AG09309 (cell line): ENCODE measurements at regions not wholly inside any gene's neighbourhood (a gene's known extent, or its start where the extent isn't known, plus 50 kb on each side); places are given as distances from the start of the nearest gene placed in this dataset.

ENCODE experiments used
- DNase-seq: peaks from one replicate; pipeline ENCODE4 v3.0.0-alpha.2; 2010; ENCODE audit warnings: low read depth
- H3K4me3 ChIP-seq: 2 replicates; pipeline ENCODE4 v1.5.1; 2011; ENCODE audit warnings: mild to moderate bottlenecking, low read depth, low read length, moderate library complexity; ENCODE audit not compliant: control insufficient read depth
- TF ChIP-seq, protein P1 (sequence below): IDR thresholded peaks from 2 replicates; pipeline ENCODE4 v1.5.1; 2011; ENCODE audit warnings: mild to moderate bottlenecking, low read depth, low read length, inconsistent platforms; ENCODE audit not compliant: insufficient read depth, control insufficient read depth; ENCODE audit errors: missing control alignments

DNA sequence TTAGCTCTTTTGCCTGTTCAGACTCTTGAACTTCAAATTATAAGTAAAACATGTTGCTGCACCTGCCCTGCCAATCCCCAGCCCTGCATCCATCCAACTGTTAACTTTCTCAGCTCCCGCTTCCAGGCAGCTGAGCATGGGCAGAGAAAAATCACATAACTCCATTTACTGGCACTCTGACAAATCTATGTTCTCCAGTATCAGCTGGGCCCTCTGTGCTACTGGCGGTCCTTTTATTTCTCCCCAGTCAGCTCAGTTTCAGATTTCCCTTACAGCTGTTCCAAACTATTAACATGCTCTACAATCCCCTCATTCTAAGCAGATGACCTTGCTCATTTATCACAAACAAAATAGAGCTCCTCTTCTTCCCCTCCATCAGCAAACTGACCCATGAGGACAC is 240.4 kb upstream of the TET2 start:
- no peak for DNase-seq
- no peak overlapping the region for H3K4me3 ChIP-seq
- TF ChIP-seq, protein P1, sequence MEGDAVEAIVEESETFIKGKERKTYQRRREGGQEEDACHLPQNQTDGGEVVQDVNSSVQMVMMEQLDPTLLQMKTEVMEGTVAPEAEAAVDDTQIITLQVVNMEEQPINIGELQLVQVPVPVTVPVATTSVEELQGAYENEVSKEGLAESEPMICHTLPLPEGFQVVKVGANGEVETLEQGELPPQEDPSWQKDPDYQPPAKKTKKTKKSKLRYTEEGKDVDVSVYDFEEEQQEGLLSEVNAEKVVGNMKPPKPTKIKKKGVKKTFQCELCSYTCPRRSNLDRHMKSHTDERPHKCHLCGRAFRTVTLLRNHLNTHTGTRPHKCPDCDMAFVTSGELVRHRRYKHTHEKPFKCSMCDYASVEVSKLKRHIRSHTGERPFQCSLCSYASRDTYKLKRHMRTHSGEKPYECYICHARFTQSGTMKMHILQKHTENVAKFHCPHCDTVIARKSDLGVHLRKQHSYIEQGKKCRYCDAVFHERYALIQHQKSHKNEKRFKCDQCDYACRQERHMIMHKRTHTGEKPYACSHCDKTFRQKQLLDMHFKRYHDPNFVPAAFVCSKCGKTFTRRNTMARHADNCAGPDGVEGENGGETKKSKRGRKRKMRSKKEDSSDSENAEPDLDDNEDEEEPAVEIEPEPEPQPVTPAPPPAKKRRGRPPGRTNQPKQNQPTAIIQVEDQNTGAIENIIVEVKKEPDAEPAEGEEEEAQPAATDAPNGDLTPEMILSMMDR: no peak

DNA sequence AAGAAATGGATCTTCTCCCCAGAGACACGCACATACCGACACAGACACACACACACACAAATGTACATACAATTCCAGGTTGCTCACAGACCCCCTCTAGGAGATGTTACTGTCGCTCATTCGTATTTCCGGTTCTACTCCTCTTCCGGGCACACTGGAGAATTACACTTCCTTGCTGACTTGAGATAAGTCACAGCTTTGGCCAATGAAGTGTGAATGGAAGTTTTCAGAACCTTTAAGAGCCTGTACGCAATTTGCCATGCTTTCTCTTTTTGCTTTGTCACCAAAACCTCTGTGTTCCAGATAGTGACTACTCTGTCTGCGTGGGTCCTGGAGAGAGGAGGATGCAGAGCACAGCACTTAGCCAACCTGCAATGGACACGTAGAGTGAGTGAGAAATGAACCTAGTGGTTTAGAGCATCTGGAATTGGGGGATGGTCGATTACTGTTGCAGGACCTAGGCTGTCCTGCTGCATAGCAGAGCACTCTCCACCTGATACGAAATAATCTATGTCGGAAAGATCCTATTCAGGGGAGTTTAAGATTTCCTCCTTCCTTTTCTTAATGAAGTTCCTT is 239.5 kb upstream of the TET2 start:
- no peak overlapping the region for H3K4me3 ChIP-seq
- TF ChIP-seq, protein P1: no peak
- DNase-seq: no peak

DNA sequence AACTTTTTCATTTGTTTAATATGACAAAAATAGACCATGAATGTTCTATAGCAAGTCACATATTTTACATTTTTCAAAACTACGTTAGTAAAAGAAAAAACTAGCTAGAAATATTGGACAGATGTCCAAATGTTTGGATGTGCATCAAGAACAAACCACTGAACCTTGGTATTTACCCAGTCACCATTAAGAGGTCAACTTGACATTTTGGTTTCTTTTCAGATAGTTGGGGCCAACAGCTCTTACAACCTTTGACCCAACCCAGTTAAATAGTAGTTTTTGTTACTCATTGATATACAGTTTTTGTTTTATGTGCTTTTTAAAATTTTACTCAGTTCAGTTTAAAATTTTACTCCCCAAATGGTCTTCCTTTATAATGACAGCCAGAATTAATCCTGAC is 238.7 kb upstream of the TET2 start:
- H3K4me3 ChIP-seq: no peak overlapping the region
- TF ChIP-seq, protein P1: no peak
- DNase-seq: no peak

DNA sequence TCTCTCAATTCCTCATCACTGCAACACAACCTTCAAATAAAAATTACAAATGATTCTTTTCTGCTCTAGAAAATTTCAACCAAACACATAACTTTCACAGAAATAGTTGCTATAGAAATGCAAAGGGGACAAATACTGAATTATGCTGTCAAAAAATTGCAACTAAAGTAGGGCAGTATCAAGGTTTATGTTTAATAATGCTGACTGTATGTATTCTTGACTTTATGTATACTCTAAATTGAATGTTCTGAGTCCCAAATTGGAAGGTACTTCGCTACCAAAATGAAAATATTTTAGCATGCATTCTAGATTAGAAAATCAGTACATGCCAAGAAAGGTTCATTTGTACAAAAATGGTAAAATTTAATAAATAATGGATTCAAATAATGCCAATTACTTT is 237.3 kb upstream of the TET2 start:
- no peak overlapping the region for H3K4me3 ChIP-seq
- TF ChIP-seq, protein P1: no peak

DNA sequence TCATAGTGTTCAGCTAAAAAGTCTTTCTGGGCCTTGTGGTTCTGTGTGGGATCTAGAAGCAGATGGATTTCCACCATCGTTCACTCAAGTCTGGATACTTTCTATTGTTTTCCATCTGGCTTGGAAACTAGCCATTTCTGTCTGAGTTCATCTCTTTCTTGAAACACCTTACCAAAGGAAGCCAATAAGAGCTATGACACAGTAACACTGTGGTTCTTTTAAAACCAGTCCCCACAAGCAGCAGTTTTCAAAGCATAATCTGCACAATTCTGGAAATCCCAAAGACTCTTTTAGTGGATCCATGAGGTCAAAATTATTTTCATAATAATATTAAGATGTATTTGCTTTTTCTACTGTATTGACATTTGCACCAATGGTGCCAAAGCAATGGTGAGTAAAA is 234.2 kb upstream of the TET2 start:
- no peak overlapping the region for H3K4me3 ChIP-seq
- TF ChIP-seq, protein P1: no peak
- no peak for DNase-seq

More for the DNA sequence above, 237.3 kb upstream of the TET2 start:
- no peak for DNase-seq

DNA sequence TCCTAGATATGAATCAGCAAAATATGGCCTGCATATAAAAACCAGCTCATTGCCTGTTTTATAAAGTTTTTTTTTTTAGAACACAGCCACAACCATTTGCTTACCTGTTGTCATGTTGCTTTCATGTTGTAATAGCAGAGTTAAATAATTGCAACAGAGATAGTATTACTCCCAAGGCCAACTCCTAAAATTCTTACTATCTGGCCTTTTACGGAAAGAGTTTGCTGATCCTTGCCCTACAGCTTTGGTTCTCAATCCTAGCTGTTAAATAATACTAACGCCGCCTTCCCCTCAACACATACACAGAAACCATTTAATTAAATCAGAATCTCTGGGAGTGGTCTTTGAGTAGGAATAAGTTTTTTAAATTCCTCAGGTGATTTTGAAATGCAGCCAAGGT is 231.3 kb upstream of the TET2 start:
- TF ChIP-seq, protein P1: no peak

DNA sequence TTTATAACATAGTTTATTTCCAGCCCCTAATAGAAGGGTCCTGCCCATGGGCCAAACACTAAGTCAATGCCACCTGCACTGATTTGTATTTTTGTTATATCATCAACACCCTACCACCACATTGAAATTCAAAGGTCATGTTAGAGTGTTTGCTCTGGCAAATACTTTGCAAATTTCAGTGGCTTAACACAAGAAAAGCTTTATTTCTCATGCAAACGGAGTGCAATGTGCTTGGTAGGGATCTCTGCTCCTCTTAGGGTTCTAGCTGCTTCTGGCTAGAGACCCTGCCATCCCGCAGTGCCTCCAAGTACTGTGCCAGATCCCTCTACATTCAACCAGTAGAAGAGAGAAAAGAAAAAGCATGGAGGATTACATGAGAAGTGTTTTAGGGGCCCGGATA is 230.8 kb upstream of the TET2 start:
- TF ChIP-seq, protein P1: no peak
- DNase-seq: no peak
- H3K4me3 ChIP-seq: no peak overlapping the region

More for the DNA sequence above, 231.3 kb upstream of the TET2 start:
- H3K4me3 ChIP-seq: no peak overlapping the region
- no peak for DNase-seq
